ENCODE measurements at regions not wholly inside any gene's neighbourhood (a gene's known extent, or its start where the extent isn't known, plus 50 kb on each side); places are given as distances from the start of the nearest gene placed in this dataset.
A peak's percentile ranks its signal among the peaks of the same experiment; 100 is the strongest.

DNA sequence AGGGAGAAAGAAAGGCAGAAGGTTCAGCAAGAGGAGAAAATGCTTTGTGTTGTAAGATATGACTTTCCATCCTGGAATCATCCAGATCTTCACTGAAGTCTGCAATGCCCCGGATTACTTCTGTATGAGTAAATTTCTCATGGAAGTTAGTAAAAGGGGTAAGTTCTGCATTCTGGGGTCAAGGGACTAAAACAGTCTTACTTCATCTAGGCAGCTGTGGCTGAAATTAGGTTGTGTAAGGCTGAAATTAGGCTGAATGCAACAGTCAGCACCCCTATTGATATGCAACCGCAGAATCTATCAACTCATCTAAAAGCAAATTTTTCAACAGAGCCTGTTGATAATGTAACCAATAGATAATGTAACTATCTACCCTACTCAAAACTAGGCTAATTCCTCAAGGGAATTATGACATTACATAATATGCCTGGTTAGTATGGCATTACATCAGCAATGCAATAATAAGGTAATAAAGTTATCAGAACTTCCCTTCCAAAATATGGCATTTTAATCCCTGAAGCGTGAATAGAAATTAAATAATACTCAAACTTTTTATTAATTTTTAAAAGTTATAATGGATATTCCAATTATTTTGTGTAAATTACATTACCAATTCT is 671.7 kb upstream of the CITED2 start:
- H3K36me3 ChIP-seq (ENCODE audit: control insufficient read depth in 2 of 2, insufficient read depth in 2 of 2, low read length in 1 of 2): no peaks in the 10 kb centered on the region
- H3K9me3 ChIP-seq (ENCODE audit: control insufficient read depth in 2 of 2, insufficient read depth in 1 of 2, low read length in 1 of 2): no peaks in the 10 kb centered on the region
- H3K4me1 ChIP-seq (ENCODE audit: control insufficient read depth in 2 of 2, insufficient read depth in 2 of 2, low read length in 2 of 2): peaks cover 0 to 8% of the 10 kb centered on the region in 2 donors
- WGBS: 98% methylated on average over 3 of the region's 3 CpGs
- DNase-seq (ENCODE audit: low read depth in 6 of 9, low spot score in 9 of 9): no peak
- no peaks in the 10 kb centered on the region for H3K27me3 ChIP-seq (ENCODE audit: control insufficient read depth in 2 of 2, insufficient read depth in 1 of 2, low read length in 1 of 2)
- no peak overlapping the region for H3K4me3 ChIP-seq (ENCODE audit: low read length in 2 of 2)
- no peak overlapping the region for H3K27ac ChIP-seq (ENCODE audit: low read depth in 1 of 2, low read length in 1 of 2)

DNA sequence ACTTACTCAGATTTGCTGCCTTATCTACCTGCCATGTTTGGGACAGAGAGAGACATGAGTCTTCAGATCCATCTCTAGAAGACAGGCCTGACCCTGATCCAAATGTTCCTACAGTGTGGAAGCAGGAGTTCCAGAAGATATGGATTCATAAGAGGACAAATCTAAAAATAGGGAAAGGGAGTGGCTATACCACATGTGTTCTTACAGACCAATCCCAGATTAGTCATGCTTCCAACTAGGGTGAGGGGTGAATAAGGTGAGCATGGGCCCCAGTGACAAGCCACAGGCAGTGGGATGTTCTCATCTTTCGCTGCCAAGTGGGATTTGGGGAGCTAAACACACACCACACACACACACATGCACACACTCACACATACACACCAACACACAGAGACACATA is 670.7 kb upstream of the CITED2 start:
- no peak overlapping the region for H3K27ac ChIP-seq (ENCODE audit: low read depth in 1 of 2, low read length in 1 of 2)
- H3K36me3 ChIP-seq (ENCODE audit: control insufficient read depth in 2 of 2, insufficient read depth in 2 of 2, low read length in 1 of 2): no peaks in the 10 kb centered on the region
- peaks cover 0 to 8% of the 10 kb centered on the region in 2 donors for H3K4me1 ChIP-seq (ENCODE audit: control insufficient read depth in 2 of 2, insufficient read depth in 2 of 2, low read length in 2 of 2)
- DNase-seq (ENCODE audit: low read depth in 6 of 9, low spot score in 9 of 9): no peak
- no peaks in the 10 kb centered on the region for H3K9me3 ChIP-seq (ENCODE audit: control insufficient read depth in 2 of 2, insufficient read depth in 1 of 2, low read length in 1 of 2)
- WGBS: 92% methylated on average over 1 of the region's 1 CpG
- H3K27me3 ChIP-seq (ENCODE audit: control insufficient read depth in 2 of 2, insufficient read depth in 1 of 2, low read length in 1 of 2): no peaks in the 10 kb centered on the region
- H3K4me3 ChIP-seq (ENCODE audit: low read length in 2 of 2): no peak overlapping the region

DNA sequence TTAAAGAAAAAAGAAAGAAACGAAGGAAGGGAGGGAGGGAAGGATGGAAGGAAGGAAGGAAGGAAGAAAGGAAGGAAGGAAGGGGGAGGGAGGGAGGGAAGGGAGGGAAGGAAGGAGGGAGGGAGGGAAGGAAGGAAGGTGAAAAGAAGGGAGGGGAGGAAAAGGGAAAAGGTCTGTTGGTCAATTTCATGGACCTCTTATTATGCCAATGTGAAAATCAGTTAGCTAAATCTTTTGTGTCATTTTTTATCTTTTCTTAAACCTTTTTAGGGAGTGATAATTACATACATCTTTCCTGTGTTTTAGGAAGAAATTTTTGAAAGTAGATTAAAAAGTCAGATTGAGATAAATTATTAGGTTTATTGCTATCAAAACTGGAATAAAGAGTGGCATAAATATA is 670.2 kb upstream of the CITED2 start:
- DNase-seq (ENCODE audit: low read depth in 6 of 9, low spot score in 9 of 9): no peak
- no peak overlapping the region for H3K4me3 ChIP-seq (ENCODE audit: low read length in 2 of 2)
- no peak overlapping the region for H3K27ac ChIP-seq (ENCODE audit: low read depth in 1 of 2, low read length in 1 of 2)
- H3K27me3 ChIP-seq (ENCODE audit: control insufficient read depth in 2 of 2, insufficient read depth in 1 of 2, low read length in 1 of 2): no peaks in the 10 kb centered on the region
- H3K9me3 ChIP-seq (ENCODE audit: control insufficient read depth in 2 of 2, insufficient read depth in 1 of 2, low read length in 1 of 2): no peaks in the 10 kb centered on the region
- 93% methylated on average over 1 of the region's 1 CpG for WGBS
- no peaks in the 10 kb centered on the region for H3K36me3 ChIP-seq (ENCODE audit: control insufficient read depth in 2 of 2, insufficient read depth in 2 of 2, low read length in 1 of 2)
- peaks cover 0 to 4% of the 10 kb centered on the region in 2 donors for H3K4me1 ChIP-seq (ENCODE audit: control insufficient read depth in 2 of 2, insufficient read depth in 2 of 2, low read length in 2 of 2)

DNA sequence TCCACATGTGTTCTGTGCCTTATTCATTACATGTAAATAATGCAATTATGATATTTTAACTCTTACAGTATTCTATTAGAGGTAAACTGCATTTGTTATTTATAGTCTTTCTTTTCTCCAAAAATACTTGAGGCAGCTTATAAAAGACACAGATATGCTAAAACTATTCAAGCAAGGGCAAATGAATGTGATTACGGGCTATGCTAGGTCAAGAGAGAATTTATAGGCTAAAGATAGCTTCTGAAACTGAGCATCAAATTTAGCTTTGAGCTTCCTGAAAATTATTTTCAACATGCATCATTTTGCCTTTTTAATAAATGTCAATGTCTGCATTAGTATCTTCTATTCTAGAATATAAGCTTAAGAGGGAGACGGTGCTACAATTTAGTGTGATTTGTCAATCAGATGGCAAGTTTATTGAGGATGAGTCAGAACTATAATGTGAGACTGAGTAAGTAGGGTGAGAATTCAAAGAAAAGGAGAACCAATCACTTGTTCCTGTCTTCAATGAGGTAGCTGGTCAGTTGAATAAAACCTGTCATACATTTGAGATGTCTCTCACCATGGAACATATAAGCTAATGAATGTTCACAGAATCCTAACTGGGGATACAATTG is 669.4 kb upstream of the CITED2 start:
- H3K27ac ChIP-seq (ENCODE audit: low read depth in 1 of 2, low read length in 1 of 2): no peak overlapping the region

DNA sequence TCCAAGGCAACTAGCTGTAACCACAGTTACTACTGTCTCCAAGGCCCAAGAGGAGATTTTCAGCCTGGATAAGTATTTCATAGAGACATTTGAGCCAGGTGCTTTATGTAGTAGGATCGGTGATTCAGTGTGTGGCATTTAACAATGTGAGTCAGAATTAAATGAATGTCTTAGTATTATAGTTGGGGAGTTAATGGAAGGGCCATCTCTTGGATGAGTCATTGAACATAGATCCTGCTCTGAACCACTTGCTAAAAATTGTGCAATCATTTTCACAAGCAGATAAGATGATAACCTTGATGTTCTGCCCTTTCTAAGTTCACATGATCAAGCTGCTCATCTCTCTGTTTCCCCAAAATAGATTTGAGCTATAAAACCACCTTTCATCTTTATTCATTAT is 668.9 kb upstream of the CITED2 start:
- Histone ChIP-seq H3K4me3 (ENCODE audit: low read length in 2 of 2) (no peak overlapping the region), H3K36me3 (ENCODE audit: control insufficient read depth in 2 of 2, insufficient read depth in 2 of 2, low read length in 1 of 2) (no peaks in the 10 kb centered on the region), H3K4me1 (ENCODE audit: control insufficient read depth in 2 of 2, insufficient read depth in 2 of 2, low read length in 2 of 2) (peaks cover 0 to 4% of the 10 kb centered on the region in 2 donors), H3K9me3 (ENCODE audit: control insufficient read depth in 2 of 2, insufficient read depth in 1 of 2, low read length in 1 of 2) (no peaks in the 10 kb centered on the region), H3K27me3 (ENCODE audit: control insufficient read depth in 2 of 2, insufficient read depth in 1 of 2, low read length in 1 of 2) (no peaks in the 10 kb centered on the region), H3K27ac (ENCODE audit: low read depth in 1 of 2, low read length in 1 of 2) (no peak overlapping the region)
- DNase-seq (ENCODE audit: low read depth in 6 of 9, low spot score in 9 of 9): no peak
- 92% methylated on average over 1 of the region's 1 CpG for WGBS

More for the DNA sequence above, 669.4 kb upstream of the CITED2 start:
- no peak for DNase-seq (ENCODE audit: low read depth in 6 of 9, low spot score in 9 of 9)
- Histone ChIP-seq H3K36me3 (ENCODE audit: control insufficient read depth in 2 of 2, insufficient read depth in 2 of 2, low read length in 1 of 2) (no peaks in the 10 kb centered on the region), H3K27me3 (ENCODE audit: control insufficient read depth in 2 of 2, insufficient read depth in 1 of 2, low read length in 1 of 2) (no peaks in the 10 kb centered on the region), H3K4me1 (ENCODE audit: control insufficient read depth in 2 of 2, insufficient read depth in 2 of 2, low read length in 2 of 2) (peaks cover 0 to 4% of the 10 kb centered on the region in 2 donors), H3K9me3 (ENCODE audit: control insufficient read depth in 2 of 2, insufficient read depth in 1 of 2, low read length in 1 of 2) (no peaks in the 10 kb centered on the region), H3K4me3 (ENCODE audit: low read length in 2 of 2) (no peak overlapping the region)
- 95% methylated on average over 2 of the region's 2 CpGs for WGBS

DNA sequence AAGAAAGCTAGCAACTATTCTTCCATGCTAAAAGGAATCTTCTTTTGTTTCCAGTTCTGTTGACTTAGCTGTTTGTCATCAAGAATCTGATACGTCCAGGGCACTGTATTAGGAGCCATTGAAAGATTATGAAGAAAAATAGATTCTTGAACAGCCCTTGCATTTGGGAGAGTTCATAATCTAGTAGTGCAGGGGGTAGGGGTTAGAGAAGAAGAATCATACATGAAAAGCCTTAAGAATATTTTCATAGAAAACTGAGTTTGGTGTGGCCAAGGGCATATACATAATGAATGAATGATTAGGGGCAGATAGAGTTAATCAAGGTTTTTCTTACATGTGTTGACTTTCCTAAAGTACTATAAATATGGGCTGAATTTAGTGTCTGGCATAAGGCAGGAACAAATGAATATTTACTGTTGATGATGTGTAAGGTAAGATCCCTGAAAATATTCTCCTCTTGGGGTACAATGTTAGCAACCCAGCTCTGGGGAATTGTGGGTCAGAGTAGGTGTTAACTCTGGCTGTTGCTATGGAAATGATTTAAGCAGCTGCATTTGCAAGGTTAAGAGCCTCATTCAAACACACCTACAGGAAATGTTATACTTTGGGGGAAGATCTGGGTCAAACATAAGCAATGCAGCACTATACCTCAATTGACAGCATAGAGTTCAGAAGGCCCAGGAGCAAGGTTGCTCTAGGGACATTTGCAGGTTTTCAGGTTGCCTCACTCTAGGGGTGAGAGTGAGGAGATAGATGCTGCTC is 667.3 kb upstream of the CITED2 start:
- 85% methylated on average over 1 of the region's 1 CpG for WGBS
- DNase-seq (ENCODE audit: low read depth in 6 of 9, low spot score in 9 of 9): peak; percentile 13 to 70 (median 33)

DNA sequence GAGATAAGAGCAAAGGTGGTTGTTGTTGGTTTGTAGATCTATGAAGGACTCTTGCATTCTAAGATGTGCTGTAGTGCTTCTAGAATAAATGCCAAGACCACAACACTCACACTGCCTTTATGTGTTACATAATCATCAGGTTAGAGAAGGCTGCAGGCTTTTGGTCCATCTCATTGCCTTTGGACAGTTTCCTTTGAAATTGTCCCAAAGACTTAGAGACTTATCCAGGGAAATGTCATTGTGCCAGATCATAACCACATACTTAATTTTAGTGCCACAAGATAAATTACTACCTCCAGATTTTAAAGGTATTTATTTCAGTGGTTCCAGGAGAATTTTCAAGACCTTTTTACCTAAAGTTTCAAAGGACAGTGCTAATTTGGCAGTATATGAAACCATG is 666.6 kb upstream of the CITED2 start:
- DNase-seq (ENCODE audit: low read depth in 6 of 9, low spot score in 9 of 9): no peak
- peaks cover 0 to 4% of the 10 kb centered on the region in 2 donors for H3K4me1 ChIP-seq (ENCODE audit: control insufficient read depth in 2 of 2, insufficient read depth in 2 of 2, low read length in 2 of 2)
- no peaks in the 10 kb centered on the region for H3K9me3 ChIP-seq (ENCODE audit: control insufficient read depth in 2 of 2, insufficient read depth in 1 of 2, low read length in 1 of 2)

More for the DNA sequence above, 667.3 kb upstream of the CITED2 start:
- no peak overlapping the region for H3K4me3 ChIP-seq (ENCODE audit: low read length in 2 of 2)
- peak overlapping the region in 1 of 2 donors; percentile 78 for H3K27ac ChIP-seq (ENCODE audit: low read depth in 1 of 2, low read length in 1 of 2)
- H3K36me3 ChIP-seq (ENCODE audit: control insufficient read depth in 2 of 2, insufficient read depth in 2 of 2, low read length in 1 of 2): no peaks in the 10 kb centered on the region
- no peaks in the 10 kb centered on the region for H3K27me3 ChIP-seq (ENCODE audit: control insufficient read depth in 2 of 2, insufficient read depth in 1 of 2, low read length in 1 of 2)
- H3K4me1 ChIP-seq (ENCODE audit: control insufficient read depth in 2 of 2, insufficient read depth in 2 of 2, low read length in 2 of 2): peaks cover 0 to 4% of the 10 kb centered on the region in 2 donors
- H3K9me3 ChIP-seq (ENCODE audit: control insufficient read depth in 2 of 2, insufficient read depth in 1 of 2, low read length in 1 of 2): no peaks in the 10 kb centered on the region

DNA sequence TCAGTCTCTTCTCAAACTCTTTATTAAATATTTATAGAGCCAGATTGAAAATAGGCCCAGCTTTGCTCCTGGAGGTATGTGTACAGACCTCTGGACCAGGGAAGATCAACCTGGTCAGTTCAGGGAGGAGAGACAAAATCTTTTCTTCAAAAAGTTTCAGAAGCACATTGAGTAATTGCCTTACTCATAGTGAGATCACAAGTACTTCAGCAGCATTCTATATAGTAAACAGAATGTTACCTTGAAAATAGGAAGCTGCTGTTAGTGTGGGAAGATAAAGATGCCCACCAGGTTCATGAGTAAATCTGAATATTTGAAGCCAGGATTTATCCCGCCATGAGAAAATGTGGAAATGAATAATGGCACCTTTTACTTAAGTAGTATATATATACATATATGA is 665.9 kb upstream of the CITED2 start:
- Histone ChIP-seq H3K27ac (ENCODE audit: low read depth in 1 of 2, low read length in 1 of 2) (no peak overlapping the region), H3K27me3 (ENCODE audit: control insufficient read depth in 2 of 2, insufficient read depth in 1 of 2, low read length in 1 of 2) (no peaks in the 10 kb centered on the region), H3K36me3 (ENCODE audit: control insufficient read depth in 2 of 2, insufficient read depth in 2 of 2, low read length in 1 of 2) (no peaks in the 10 kb centered on the region), H3K4me1 (ENCODE audit: control insufficient read depth in 2 of 2, insufficient read depth in 2 of 2, low read length in 2 of 2) (peaks cover 0 to 4% of the 10 kb centered on the region in 2 donors), H3K4me3 (ENCODE audit: low read length in 2 of 2) (no peak overlapping the region), H3K9me3 (ENCODE audit: control insufficient read depth in 2 of 2, insufficient read depth in 1 of 2, low read length in 1 of 2) (no peaks in the 10 kb centered on the region)
- DNase-seq (ENCODE audit: low read depth in 6 of 9, low spot score in 9 of 9): no peak
- WGBS: 94% methylated on average over 1 of the region's 1 CpG

More for the DNA sequence above, 666.6 kb upstream of the CITED2 start:
- no peaks in the 10 kb centered on the region for H3K36me3 ChIP-seq (ENCODE audit: control insufficient read depth in 2 of 2, insufficient read depth in 2 of 2, low read length in 1 of 2)
- H3K27me3 ChIP-seq (ENCODE audit: control insufficient read depth in 2 of 2, insufficient read depth in 1 of 2, low read length in 1 of 2): no peaks in the 10 kb centered on the region
- H3K4me3 ChIP-seq (ENCODE audit: low read length in 2 of 2): no peak overlapping the region
- H3K27ac ChIP-seq (ENCODE audit: low read depth in 1 of 2, low read length in 1 of 2): no peak overlapping the region

DNA sequence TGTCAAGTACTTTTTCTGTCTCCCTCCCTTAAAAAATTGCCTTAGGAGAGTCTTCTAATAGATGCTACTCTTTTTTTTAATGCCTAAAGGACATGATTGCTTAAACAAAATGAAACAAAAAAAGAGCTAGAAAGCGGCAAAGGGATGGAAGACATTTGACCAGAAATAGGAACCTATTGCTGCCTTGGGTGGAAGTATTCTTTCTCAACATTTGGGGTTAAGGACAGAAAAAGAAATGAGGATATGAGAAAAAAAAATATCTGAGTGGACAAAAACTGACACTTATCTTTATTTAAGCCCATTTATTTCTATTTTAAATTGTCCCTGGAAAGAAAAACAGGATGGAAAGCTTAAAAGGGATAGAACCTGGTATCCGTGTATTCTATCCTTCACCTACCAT is 664.9 kb upstream of the CITED2 start:
- no peaks in the 10 kb centered on the region for H3K9me3 ChIP-seq (ENCODE audit: control insufficient read depth in 2 of 2, insufficient read depth in 1 of 2, low read length in 1 of 2)
- H3K4me1 ChIP-seq (ENCODE audit: control insufficient read depth in 2 of 2, insufficient read depth in 2 of 2, low read length in 2 of 2): peaks cover 0 to 4% of the 10 kb centered on the region in 2 donors
- WGBS: 97% methylated on average over 2 of the region's 2 CpGs
- no peaks in the 10 kb centered on the region for H3K27me3 ChIP-seq (ENCODE audit: control insufficient read depth in 2 of 2, insufficient read depth in 1 of 2, low read length in 1 of 2)
- no peak overlapping the region for H3K27ac ChIP-seq (ENCODE audit: low read depth in 1 of 2, low read length in 1 of 2)
- H3K4me3 ChIP-seq (ENCODE audit: low read length in 2 of 2): no peak overlapping the region
- H3K36me3 ChIP-seq (ENCODE audit: control insufficient read depth in 2 of 2, insufficient read depth in 2 of 2, low read length in 1 of 2): no peaks in the 10 kb centered on the region
- no peak for DNase-seq (ENCODE audit: low read depth in 6 of 9, low spot score in 9 of 9)

Measured in thymus (tissue), 11 donors.